ENCODE measurements at regions not wholly inside any gene's neighbourhood (a gene's known extent, or its start where the extent isn't known, plus 50 kb on each side); places are given as distances from the start of the nearest gene placed in this dataset.

- no peak for DNase-seq (ENCODE audit: low spot score)
- no peak for TF ChIP-seq CTCF (IDR thresholded peaks at IDR 0.05)
- H3K4me3 ChIP-seq, result no peak overlapping the region
These were observed 592.5 kb downstream of the PPARGC1A start for GRCh38 chr4:23297327-23297726.

GRCh38 chr4:23291139-23291538 is 598.4 kb downstream of the GBA3 start:
- no peak for TF ChIP-seq CTCF (IDR thresholded peaks at IDR 0.05)
- Histone ChIP-seq H3K4me3 (no peak overlapping the region), H3K27ac (no peak overlapping the region)
- no peak for DNase-seq (ENCODE audit: low spot score)

More at GRCh38 chr4:23297327-23297726, 592.5 kb downstream of the PPARGC1A start:
- no peak overlapping the region for H3K27ac ChIP-seq

GRCh38 chr4:23290656-23291055 is 597.9 kb downstream of the GBA3 start:
- no peak overlapping the region for H3K4me3 ChIP-seq

GRCh38 chr4:23279377-23279986 is 586.7 kb downstream of the GBA3 start:
- no peak for TF ChIP-seq CTCF (IDR thresholded peaks at IDR 0.05)
- DNase-seq (ENCODE audit: low spot score), result no peak

More at GRCh38 chr4:23290656-23291055, 597.9 kb downstream of the GBA3 start:
- no peak for TF ChIP-seq CTCF (IDR thresholded peaks at IDR 0.05)
- no peak overlapping the region for H3K27ac ChIP-seq
- DNase-seq (ENCODE audit: low spot score), result no peak

GRCh38 chr4:23278845-23279244 is 586.1 kb downstream of the GBA3 start:
- no peak for DNase-seq (ENCODE audit: low spot score)
- Histone ChIP-seq H3K27ac (no peak overlapping the region), H3K4me3 (no peak overlapping the region)
- TF ChIP-seq CTCF (IDR thresholded peaks at IDR 0.05), result no peak

More at GRCh38 chr4:23279377-23279986, 586.7 kb downstream of the GBA3 start:
- H3K27ac ChIP-seq, result no peak overlapping the region
- no peak overlapping the region for H3K4me3 ChIP-seq

- TF ChIP-seq CTCF (IDR thresholded peaks at IDR 0.05), result no peak
- Histone ChIP-seq H3K4me3 (no peak overlapping the region), H3K27ac (no peak overlapping the region)
- DNase-seq (ENCODE audit: low spot score), result no peak
These were observed 583.3 kb downstream of the GBA3 start for GRCh38 chr4:23276076-23276475.

- DNase-seq (ENCODE audit: low spot score), result no peak
- Histone ChIP-seq H3K4me3 (no peak overlapping the region), H3K27ac (no peak overlapping the region)
- no peak for TF ChIP-seq CTCF (IDR thresholded peaks at IDR 0.05)
These were observed 576.8 kb downstream of the GBA3 start for GRCh38 chr4:23269566-23269965.

Measured in coronary artery (tissue), 2 donors.